ENCODE measurements at regions not wholly inside any gene's neighbourhood (a gene's known extent, or its start where the extent isn't known, plus 50 kb on each side); places are given as distances from the start of the nearest gene placed in this dataset.

- Histone ChIP-seq H3K4me3 (ENCODE audit: extremely low read depth in 1 of 4, insufficient read depth in 2 of 4, low read depth in 3 of 4, low read length in 4 of 4) (no peak overlapping the region), H4K91ac (replicated peaks; ENCODE audit: insufficient read length, low read length) (no peak overlapping the region), H2BK15ac (ENCODE audit: low read length) (no peak overlapping the region), H4K20me1 (replicated peaks in 1 of 2; ENCODE audit: control insufficient read depth in 1 of 2, insufficient read depth in 2 of 2, low read length in 2 of 2) (no peaks in the 10 kb centered on the region), H3K23me2 (ENCODE audit: low read depth, low read length) (no peaks in the 10 kb centered on the region), H3K36me3 (ENCODE audit: control insufficient read depth in 2 of 4, insufficient read depth in 4 of 4, low read length in 3 of 4) (no peaks in the 10 kb centered on the region), H3K79me2 (ENCODE audit: control insufficient read depth in 1 of 2, insufficient read depth in 2 of 2, low read length in 2 of 2) (no peaks in the 10 kb centered on the region), H3K9me3 (ENCODE audit: insufficient read depth in 2 of 2, low read depth in 1 of 2, low read length in 1 of 2) (no peaks in the 10 kb centered on the region), H3K4me1 (replicated peaks in 1 of 4; ENCODE audit: control insufficient read depth in 3 of 4, insufficient read depth in 4 of 4, low read length in 3 of 4) (no peaks in the 10 kb centered on the region), H3K9ac (replicated peaks in 1 of 4; ENCODE audit: extremely low read depth in 1 of 4, low read depth in 3 of 4, low read length in 3 of 4) (no peak overlapping the region), H4K5ac (ENCODE audit: insufficient read length, low read depth, low read length) (no peak overlapping the region), H2BK20ac (ENCODE audit: low read length) (no peak overlapping the region), H3K18ac (ENCODE audit: extremely low read depth, low read length) (no peak overlapping the region), H2AK5ac (ENCODE audit: low read depth, low read length) (no peak overlapping the region), H2BK5ac (ENCODE audit: low read depth, low read length) (no peak overlapping the region), H3K4me2 (ENCODE audit: insufficient read depth in 1 of 2, low read depth in 2 of 2, low read length in 2 of 2) (no peak overlapping the region), H3K27me3 (replicated peaks in 1 of 4; ENCODE audit: control insufficient read depth in 3 of 4, extremely low read depth in 1 of 4, insufficient read depth in 3 of 4, low read length in 3 of 4) (no peaks in the 10 kb centered on the region), H3K4ac (replicated peaks; ENCODE audit: insufficient read length, low read depth, low read length) (no peak overlapping the region), H3K56ac (replicated peaks; ENCODE audit: insufficient read length, low read depth, low read length) (no peak overlapping the region), H3K23ac (ENCODE audit: insufficient read length) (no peak overlapping the region), H2AFZ (ENCODE audit: low read length) (no peak overlapping the region), H2BK120ac (replicated peaks; ENCODE audit: low read depth, low read length) (no peak overlapping the region), H3K14ac (ENCODE audit: insufficient read length) (no peak overlapping the region), H4K8ac (ENCODE audit: extremely low read depth, insufficient read depth, low read length) (no peak overlapping the region), H3K79me1 (ENCODE audit: low read depth, low read length) (no peaks in the 10 kb centered on the region), H2BK12ac (ENCODE audit: low read depth, low read length) (no peak overlapping the region), H3K27ac (ENCODE audit: low read depth, low read length) (no peak overlapping the region)
- no peak for FAIRE-seq
- TF ChIP-seq SP1 (IDR thresholded peaks at IDR 0.05; ENCODE audit: low read depth, low read length), result no peak
- WGBS, 2 experiments (ENCODE audit: extremely low coverage in 1 of 2, insufficient coverage in 1 of 2, insufficient read length in 1 of 2, insufficient replicate concordance in 2 of 2, low coverage in 1 of 2, low lambda C conversion rate in 2 of 2, missing lambda C conversion rate in 1 of 2), result 89% methylated on average over 2 of the region's 2 CpGs; no CpG with 5 or more reads in 1 of the 2 experiments
- no peak for DNase-seq (ENCODE audit: low read depth in 1 of 2, low spot score in 2 of 2)
- ChIA-PET CTCF (ENCODE audit: partially characterized antibody) (no interaction called here), POLR2A (ENCODE audit: partially characterized antibody) (no interaction called here)
Measured at GRCh38 chr13:85900521-85900920, 101.3 kb upstream of the SLITRK6 start.
